A673 (cell line): ENCODE measurements at regions not wholly inside any gene's neighbourhood (a gene's known extent, or its start where the extent isn't known, plus 50 kb on each side); places are given as distances from the start of the nearest gene placed in this dataset.

Experiments
- BruUV-seq: library from RNA; stranded (reverse); fragments of 400-500 nt; replicated peaks from 2 replicates; lab custom pipeline; 2021; lab: Mats Ljungman, UMichigan
- CTCF ChIA-PET: fragments of 300-600 bp; sonication (Branson Sonifier 250); formaldehyde crosslinking; loops from one replicate; lab custom pipeline; 2022; ENCODE audit warnings: antibody characterized with exemption; lab: Charles Lee
- POLR2A ChIA-PET: fragments of 300-600 bp; sonication (Branson Sonifier 250); formaldehyde crosslinking; loops from one replicate; lab custom pipeline; 2022; ENCODE audit warnings: antibody characterized with exemption; ENCODE audit not compliant: low non-redundant PET; lab: Charles Lee
- DNase-seq: peaks from one replicate; pipeline ENCODE4 v3.0.0-alpha.2; 2015; ENCODE audit warnings: low spot score
- H3K27ac ChIP-seq: fragments of 200-600 bp; sonication (generic); 2 replicates; pipeline ENCODE4 v1.5.1; 2016; ENCODE audit warnings: mixed run types, low read depth, mild to moderate bottlenecking, mixed read lengths, antibody characterized with exemption, low read length; ENCODE audit not compliant: poor library complexity, severe bottlenecking
- H3K27me3 ChIP-seq: fragments of 200-600 bp; sonication (generic); replicated peaks from 2 replicates; pipeline ENCODE4 v1.6.1; 2017; ENCODE audit warnings: mixed run types, low read depth, mild to moderate bottlenecking, mixed read lengths, antibody characterized with exemption, low read length; ENCODE audit not compliant: insufficient read depth, poor library complexity
- H3K36me3 ChIP-seq: fragments of 200-600 bp; sonication (generic); 2 replicates; pipeline ENCODE4 v1.6.1; 2016; ENCODE audit warnings: mixed run types, mild to moderate bottlenecking, mixed read lengths, antibody characterized with exemption, low read length; ENCODE audit not compliant: insufficient read depth, poor library complexity, severe bottlenecking
- H3K4me1 ChIP-seq: fragments of 200-600 bp; sonication (generic); 2 replicates; pipeline ENCODE4 v1.6.1; 2017; ENCODE audit warnings: mixed run types, mild to moderate bottlenecking, mixed read lengths, antibody characterized with exemption, low read length; ENCODE audit not compliant: insufficient read depth, poor library complexity, severe bottlenecking
- H3K4me3 ChIP-seq: fragments of 200-600 bp; sonication (generic); 2 replicates; pipeline ENCODE4 v1.5.1; 2016; ENCODE audit warnings: low read depth, mixed run types, mild to moderate bottlenecking, mixed read lengths, low read length; ENCODE audit not compliant: poor library complexity, severe bottlenecking
- H3K9me3 ChIP-seq: fragments of 200-600 bp; sonication (generic); 2 replicates; pipeline ENCODE4 v1.6.1; 2016; ENCODE audit warnings: mixed run types, low read depth, mild to moderate bottlenecking, mixed read lengths, antibody characterized with exemption, low read length; ENCODE audit not compliant: poor library complexity, severe bottlenecking
- EZH2 ChIP-seq: fragments of 200-600 bp; sonication (generic); IDR thresholded peaks from 2 replicates; pipeline ENCODE4 v1.6.1; 2017; ENCODE audit warnings: borderline replicate concordance, low read depth, mild to moderate bottlenecking, mixed read lengths, antibody characterized with exemption, low read length; ENCODE audit not compliant: poor library complexity, severe bottlenecking
- intact Hi-C: fragments of 100-400 bp; cut with micrococcal nuclease; formaldehyde crosslinking; loops from one replicate; pipeline ENCODE4 v1.10.0; 2022; ENCODE audit not compliant: unreplicated experiment
- TF ChIP-seq, protein P1 (sequence below): fragments of 300-800, 200-600 bp; sonication (generic); conservative IDR thresholded peaks from 2 replicates; pipeline ENCODE4 v1.5.1; 2017; ENCODE audit warnings: low read depth, mild to moderate bottlenecking, antibody characterized with exemption, low read length, moderate library complexity, mixed read lengths

DNA sequence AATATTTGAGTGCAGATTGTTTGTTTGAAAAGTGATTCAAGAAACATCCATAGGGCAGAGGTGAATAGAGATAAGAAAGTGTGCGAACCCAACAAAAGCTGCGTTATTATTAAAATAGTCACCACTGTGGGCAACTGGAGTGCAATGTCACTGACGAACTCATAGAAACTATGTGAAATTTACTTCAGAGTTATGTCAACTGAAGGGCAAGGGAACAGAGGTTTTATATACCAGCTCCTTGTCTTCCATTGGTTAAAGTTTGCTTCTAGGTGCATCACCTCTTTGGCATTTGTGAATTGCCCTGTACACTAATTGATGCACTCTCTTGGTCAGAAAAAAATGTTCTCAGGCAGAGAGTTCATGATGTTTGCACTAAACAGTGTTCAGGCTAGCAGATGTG is 110.5 kb upstream of the NYAP2 start:
- POLR2A ChIA-PET, result no interaction called here
- Histone ChIP-seq H3K4me3 (no peak overlapping the region), H3K27ac (no peak overlapping the region), H3K9me3 (no peaks in the 10 kb centered on the region), H3K36me3 (no peaks in the 10 kb centered on the region), H3K4me1 (no peaks in the 10 kb centered on the region), H3K27me3 (no peaks in the 10 kb centered on the region)
- intact Hi-C loops, result no loop called here
- TF ChIP-seq, protein P1, sequence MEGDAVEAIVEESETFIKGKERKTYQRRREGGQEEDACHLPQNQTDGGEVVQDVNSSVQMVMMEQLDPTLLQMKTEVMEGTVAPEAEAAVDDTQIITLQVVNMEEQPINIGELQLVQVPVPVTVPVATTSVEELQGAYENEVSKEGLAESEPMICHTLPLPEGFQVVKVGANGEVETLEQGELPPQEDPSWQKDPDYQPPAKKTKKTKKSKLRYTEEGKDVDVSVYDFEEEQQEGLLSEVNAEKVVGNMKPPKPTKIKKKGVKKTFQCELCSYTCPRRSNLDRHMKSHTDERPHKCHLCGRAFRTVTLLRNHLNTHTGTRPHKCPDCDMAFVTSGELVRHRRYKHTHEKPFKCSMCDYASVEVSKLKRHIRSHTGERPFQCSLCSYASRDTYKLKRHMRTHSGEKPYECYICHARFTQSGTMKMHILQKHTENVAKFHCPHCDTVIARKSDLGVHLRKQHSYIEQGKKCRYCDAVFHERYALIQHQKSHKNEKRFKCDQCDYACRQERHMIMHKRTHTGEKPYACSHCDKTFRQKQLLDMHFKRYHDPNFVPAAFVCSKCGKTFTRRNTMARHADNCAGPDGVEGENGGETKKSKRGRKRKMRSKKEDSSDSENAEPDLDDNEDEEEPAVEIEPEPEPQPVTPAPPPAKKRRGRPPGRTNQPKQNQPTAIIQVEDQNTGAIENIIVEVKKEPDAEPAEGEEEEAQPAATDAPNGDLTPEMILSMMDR, result no peak
- no peak for TF ChIP-seq EZH2
- CTCF ChIA-PET, result no interaction called here
- DNase-seq, result no peak
- no TSS peak for BruUV-seq

DNA sequence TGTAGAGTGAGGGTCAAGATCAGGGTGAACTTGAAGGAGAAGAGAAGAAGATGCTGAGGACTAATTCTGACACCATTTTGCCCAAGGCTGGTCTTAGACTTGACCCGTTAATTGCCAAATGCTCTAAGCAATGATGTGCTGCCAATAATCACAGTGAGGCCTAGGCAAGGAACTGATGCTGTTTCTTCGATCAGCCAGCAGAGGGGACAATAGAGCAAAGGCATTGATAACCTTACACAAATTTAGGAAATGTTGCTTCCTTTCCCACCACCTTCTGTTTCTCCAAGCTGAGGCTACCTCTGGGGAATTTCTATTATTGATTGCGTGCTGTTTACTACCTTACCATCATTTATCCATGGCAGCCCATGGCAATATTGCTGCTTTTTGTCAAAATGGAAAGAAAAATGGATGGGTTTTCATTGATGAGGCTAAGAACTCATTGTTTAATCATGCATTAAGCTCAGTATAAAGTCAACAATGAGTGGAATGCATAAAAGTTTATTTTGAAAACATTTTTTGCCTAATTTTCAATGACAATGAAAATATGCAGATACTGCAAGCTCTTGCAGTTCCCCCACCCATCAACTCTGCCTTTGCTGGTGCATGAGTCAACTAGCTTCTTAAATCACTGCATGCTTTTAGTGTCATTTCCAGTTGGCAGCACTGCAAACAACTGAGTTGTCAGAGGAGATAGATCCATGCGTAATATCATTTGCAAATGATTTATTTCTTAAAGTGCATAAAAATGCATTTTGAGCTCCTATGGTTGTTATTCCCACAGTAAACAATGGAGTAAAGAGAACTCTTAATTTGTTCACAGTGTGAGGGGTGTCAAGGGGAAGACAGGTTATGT is 116.4 kb upstream of the NYAP2 start:
- no peaks in the 10 kb centered on the region for H3K4me1 ChIP-seq
- no peak overlapping the region for H3K27ac ChIP-seq
- no peaks in the 10 kb centered on the region for H3K27me3 ChIP-seq
- intact Hi-C loops, result loop anchor here (1.0 kb wide), 1 partner anchor 377 kb away; no protein-coding TSS in a partner anchor
- no peak overlapping the region for H3K4me3 ChIP-seq
- TF ChIP-seq, protein P1, result peak; percentile 82
- no peak for TF ChIP-seq EZH2
- peak; percentile 53 for DNase-seq
- H3K36me3 ChIP-seq, result no peaks in the 10 kb centered on the region
- no peaks in the 10 kb centered on the region for H3K9me3 ChIP-seq
- no TSS peak for BruUV-seq
- POLR2A ChIA-PET, result no interaction called here
- CTCF ChIA-PET, result interaction anchor here (2.3 kb wide), 1 partner anchor 378 kb away, joined by 7 read pairs; no protein-coding TSS in a partner anchor

DNA sequence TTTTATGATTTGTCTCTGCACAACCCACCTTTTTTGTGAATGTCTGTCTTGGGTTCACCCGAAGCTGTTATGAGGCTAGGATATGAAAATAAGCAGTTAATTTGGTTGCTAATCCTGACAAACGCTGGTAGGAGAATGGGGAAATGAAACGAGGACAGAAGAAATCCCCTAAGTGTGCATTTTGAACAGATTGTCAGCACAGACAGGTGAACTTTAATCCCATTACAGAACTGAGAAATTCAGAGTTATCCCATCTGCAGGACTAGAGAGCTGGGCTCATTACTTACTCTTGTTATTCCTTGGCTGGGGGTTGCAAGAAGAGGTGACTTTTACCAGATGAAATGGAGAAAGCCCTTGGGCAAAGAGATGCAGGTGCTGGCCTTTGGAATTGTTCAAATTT is 123.3 kb upstream of the NYAP2 start:
- no peak for TF ChIP-seq EZH2
- TF ChIP-seq, protein P1, result no peak
- Histone ChIP-seq H3K4me1 (peaks cover 3% of the 10 kb centered on the region), H3K36me3 (no peaks in the 10 kb centered on the region), H3K27me3 (no peaks in the 10 kb centered on the region), H3K27ac (no peak overlapping the region), H3K4me3 (no peak overlapping the region), H3K9me3 (no peaks in the 10 kb centered on the region)
- ChIA-PET POLR2A (no interaction called here), CTCF (no interaction called here)
- DNase-seq, result no peak
- intact Hi-C loops, result no loop called here
- BruUV-seq, result no TSS peak
